HCT116 (cell line): ENCODE measurements at regions not wholly inside any gene's neighbourhood (a gene's known extent, or its start where the extent isn't known, plus 50 kb on each side); places are given as distances from the start of the nearest gene placed in this dataset.

Source experiments
- ATAC-seq: fragments of 200-7000 bp; cut with Tn5 transposase; 2 replicates; pipeline ENCODE4 v1.9.1; 2020; ENCODE audit warnings: mild to moderate bottlenecking, moderate library complexity
- BruUV-seq: library from RNA; stranded (reverse); fragments of 400-500 nt; replicated peaks from 2 replicates; lab custom pipeline; 2021; lab: Mats Ljungman, UMichigan
- CTCF ChIA-PET: fragments of 300-600 bp; sonication (Branson Sonifier 250); formaldehyde crosslinking; loops from one replicate; lab custom pipeline; 2021; ENCODE audit warnings: antibody characterized with exemption; lab: Charles Lee
- POLR2A ChIA-PET: fragments of 300-600, 350-600 bp; sonication (Branson Sonifier 250); formaldehyde crosslinking; loops from one replicate; lab custom pipeline; 2021; ENCODE audit warnings: antibody characterized with exemption; lab: Charles Lee
- RAD21 ChIA-PET, 2 experiments: fragments of 300-600 bp; sonication (Branson Sonifier 250); formaldehyde crosslinking; loops; one replicate each; lab custom pipeline; 2023; ENCODE audit warnings: low total read pairs in 2 of 2; ENCODE audit not compliant: uncharacterized antibody in 2 of 2, unreplicated experiment in 2 of 2, low non-redundant PET in 1 of 2; lab: Charles Lee
- DNase-seq: peaks from one replicate; pipeline ENCODE4 v3.0.0-alpha.2; 2010; ENCODE audit warnings: low read depth, low spot score
- H2AFZ ChIP-seq: fragments of 200-600 bp; shearing (Covaris generic), sonication (generic); 2 replicates; pipeline ENCODE4 v1.6.1; 2017; ENCODE audit warnings: low read depth, mixed run types, mixed read lengths, antibody characterized with exemption, low read length; ENCODE audit not compliant: poor library complexity, severe bottlenecking
- H3K27ac ChIP-seq: 2 replicates; pipeline ENCODE4 v1.5.1; 2012; ENCODE audit warnings: low read depth, low read length
- H3K27me3 ChIP-seq: fragments of 200-600 bp; sonication (generic); 2 replicates; pipeline ENCODE4 v1.6.1; 2016; ENCODE audit warnings: mixed run types, low read length, mixed read lengths; ENCODE audit not compliant: insufficient read depth
- H3K36me3 ChIP-seq, 2 experiments: fragments of 200-500 bp in 1 of 2; fragments of 200-600 bp in 1 of 2; sonication (Bioruptor generic) in 1 of 2; sonication (generic) in 1 of 2; 2 replicates each; pipeline versions ENCODE4 v1.5.1 to v1.6.1; 2014 to 2016; ENCODE audit warnings: low read length in 2 of 2, inconsistent platforms in 1 of 2, mixed read lengths in 1 of 2, mixed run types in 1 of 2; ENCODE audit not compliant: insufficient read depth in 2 of 2, control insufficient read depth in 1 of 2
- H3K4me1 ChIP-seq, 2 experiments: fragments of 200-600 bp in 1 of 2; sonication (generic) in 1 of 2; 2 replicates each; pipeline versions ENCODE4 v1.5.1 to v1.6.1; 2012 to 2017; ENCODE audit warnings: low read length in 2 of 2, inconsistent platforms in 1 of 2, mild to moderate bottlenecking in 1 of 2, mixed read lengths in 1 of 2, mixed run types in 1 of 2, moderate library complexity in 1 of 2; ENCODE audit not compliant: insufficient read depth in 2 of 2, control insufficient read depth in 1 of 2
- H3K4me2 ChIP-seq: fragments of 200-600 bp; sonication (generic); 2 replicates; pipeline ENCODE4 v1.6.1; 2017; ENCODE audit warnings: mixed run types, low read length, mixed read lengths
- H3K4me3 ChIP-seq, 2 experiments: fragments of 200-600 bp in 1 of 2; sonication (generic) in 1 of 2; replicated peaks in 1 of 2; 2 replicates each; pipeline ENCODE4 v1.5.1; 2011 to 2016; ENCODE audit warnings: low read length in 2 of 2, control low read depth in 1 of 2, low read depth in 1 of 2, mild to moderate bottlenecking in 1 of 2, mixed read lengths in 1 of 2, mixed run types in 1 of 2
- H3K79me2 ChIP-seq: fragments of 200-600 bp; sonication (generic); 2 replicates; pipeline ENCODE4 v1.6.1; 2017; ENCODE audit warnings: mild to moderate bottlenecking, mixed run types, low read length, moderate library complexity, mixed read lengths; ENCODE audit not compliant: insufficient read depth
- H3K9ac ChIP-seq: fragments of 200-600 bp; sonication (generic); 2 replicates; pipeline ENCODE4 v1.6.1; 2016; ENCODE audit warnings: low read length, mixed read lengths
- H3K9me2 ChIP-seq: fragments of 200-600 bp; sonication (generic), shearing (Covaris generic); 2 replicates; pipeline ENCODE4 v1.6.1; 2017; ENCODE audit warnings: mixed run types, mild to moderate bottlenecking, moderate library complexity; ENCODE audit not compliant: insufficient read depth
- H3K9me3 ChIP-seq, 2 experiments: fragments of 200-500 bp in 1 of 2; fragments of 200-600 bp in 1 of 2; sonication (Bioruptor generic) in 1 of 2; sonication (generic) in 1 of 2; 2 replicates each; pipeline ENCODE4 v1.6.1; 2014 to 2017; ENCODE audit warnings: low read length in 2 of 2, mixed read lengths in 2 of 2, inconsistent platforms in 1 of 2, low read depth in 1 of 2, mild to moderate bottlenecking in 1 of 2, mixed run types in 1 of 2, moderate library complexity in 1 of 2; ENCODE audit not compliant: control insufficient read depth in 1 of 2, insufficient read depth in 1 of 2
- H4K20me1 ChIP-seq: fragments of 200-600 bp; sonication (generic), shearing (Covaris generic); 2 replicates; pipeline ENCODE4 v1.6.1; 2017; ENCODE audit warnings: mixed run types, mild to moderate bottlenecking, moderate library complexity; ENCODE audit not compliant: insufficient read depth
- CBX3 ChIP-seq: IDR thresholded peaks from 2 replicates; pipeline ENCODE4 v1.6.1; 2012; ENCODE audit warnings: low read depth
- CEBPB ChIP-seq: IDR thresholded peaks from 2 replicates; pipeline ENCODE4 v1.6.1; 2012; ENCODE audit warnings: low read depth
- EGR1 ChIP-seq: IDR thresholded peaks from 2 replicates; pipeline ENCODE4 v1.6.1; 2012; ENCODE audit warnings: low read depth
- ELF1 ChIP-seq: IDR thresholded peaks from 2 replicates; pipeline ENCODE4 v1.6.1; 2012; ENCODE audit warnings: low read depth, borderline replicate concordance
- EZH2 ChIP-seq: fragments of 200-600 bp; sonication (generic); IDR thresholded peaks from 2 replicates; pipeline ENCODE4 v1.6.1; 2017; ENCODE audit warnings: antibody characterized with exemption, mixed run types
- FOSL1 ChIP-seq: IDR thresholded peaks from 2 replicates; pipeline ENCODE4 v1.6.1; 2012; ENCODE audit warnings: low read depth
- JUND ChIP-seq: IDR thresholded peaks from 2 replicates; pipeline ENCODE4 v1.6.1; 2012
- POLR2A ChIP-seq: IDR thresholded peaks from 2 replicates; pipeline ENCODE4 v1.7.0; 2011; ENCODE audit warnings: borderline replicate concordance; ENCODE audit not compliant: insufficient read depth, insufficient read length; ENCODE audit errors: extremely low read depth
- REST ChIP-seq: IDR thresholded peaks from 2 replicates; pipeline ENCODE4 v1.6.1; 2012; ENCODE audit warnings: low read depth
- SIN3A ChIP-seq: IDR thresholded peaks from 2 replicates; pipeline ENCODE4 v1.6.1; 2012; ENCODE audit warnings: low read depth
- SP1 ChIP-seq: IDR thresholded peaks from 2 replicates; pipeline ENCODE4 v1.6.1; 2012; ENCODE audit warnings: low read depth
- SRF ChIP-seq: IDR thresholded peaks from 2 replicates; pipeline ENCODE4 v1.6.1; 2012; ENCODE audit warnings: low read depth
- YY1 ChIP-seq: IDR thresholded peaks from 2 replicates; pipeline ENCODE4 v1.6.1; 2011; ENCODE audit warnings: low read length, low read depth, moderate library complexity, mild to moderate bottlenecking; ENCODE audit not compliant: insufficient replicate concordance; ENCODE audit errors: extremely low read depth
- ZNF274 ChIP-seq: fragments of 200-500 bp; sonication (Bioruptor generic); IDR thresholded peaks from 2 replicates; pipeline ENCODE4 v1.6.1; 2014; ENCODE audit warnings: mild to moderate bottlenecking, low read depth, low read length, inconsistent platforms
- intact Hi-C: fragments of 100-400 bp; cut with micrococcal nuclease; formaldehyde crosslinking; loops from 2 replicates; pipeline ENCODE4 v1.10.0; 2022
- TF ChIP-seq, protein P1 (sequence below): IDR thresholded peaks from 2 replicates; pipeline ENCODE4 v1.6.1; 2012
- TF ChIP-seq, protein P2 (sequence below): IDR thresholded peaks from 2 replicates; pipeline ENCODE4 v1.6.1; 2012
- TF ChIP-seq, protein P3 (sequence below), 3 experiments: fragments of 200-600 bp in 1 of 3; sonication (generic) in 1 of 3; IDR thresholded peaks in 2 of 3; conservative IDR thresholded peaks in 1 of 3; 2 replicates each; pipeline ENCODE4 v1.5.1; 2012 to 2017; ENCODE audit warnings: low read depth in 2 of 3, low read length in 2 of 3, antibody characterized with exemption in 1 of 3, borderline replicate concordance in 1 of 3, control low read depth in 1 of 3, mild to moderate bottlenecking in 1 of 3, mixed read lengths in 1 of 3, mixed run types in 1 of 3, moderate library complexity in 1 of 3; ENCODE audit not compliant: insufficient read depth in 1 of 3

DNA sequence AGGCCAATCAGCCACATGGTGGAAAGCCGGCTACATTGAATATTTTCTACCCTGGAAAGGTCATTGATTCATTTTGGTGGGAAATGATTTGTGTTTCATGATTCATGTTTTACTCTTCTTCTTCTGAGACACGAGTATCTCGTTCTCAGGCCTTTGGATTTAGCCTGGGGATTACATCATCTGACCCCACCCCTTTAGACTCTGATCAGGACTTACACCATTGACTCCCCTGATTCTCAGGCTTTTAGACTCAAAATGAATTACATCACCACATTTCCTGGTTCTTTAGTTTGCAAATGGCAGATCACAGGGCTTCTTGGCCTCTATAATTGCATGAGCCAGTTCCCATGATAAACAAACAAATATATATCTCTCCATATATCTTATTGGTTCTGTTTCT is 228.8 kb downstream of the ADGRG6 start:
- DNase-seq, result no peak
- no peaks in the 10 kb centered on the region for H3K79me2 ChIP-seq
- H3K4me3 ChIP-seq, result no peak overlapping the region
- no peak overlapping the region for H3K9ac ChIP-seq
- ChIA-PET RAD21 (no interaction called here), POLR2A (no interaction called here), CTCF (no interaction called here)
- no peaks in the 10 kb centered on the region for H4K20me1 ChIP-seq
- no peak for ATAC-seq
- TF ChIP-seq JUND (no peak), ELF1 (no peak), ZNF274 (no peak), EZH2 (no peak), POLR2A (no peak), CBX3 (no peak), SIN3A (no peak), SRF (no peak), YY1 (no peak), EGR1 (no peak), SP1 (no peak), FOSL1 (no peak), REST (no peak), CEBPB (no peak)
- TF ChIP-seq, protein P1, sequence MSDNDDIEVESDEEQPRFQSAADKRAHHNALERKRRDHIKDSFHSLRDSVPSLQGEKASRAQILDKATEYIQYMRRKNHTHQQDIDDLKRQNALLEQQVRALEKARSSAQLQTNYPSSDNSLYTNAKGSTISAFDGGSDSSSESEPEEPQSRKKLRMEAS, result no peak
- TF ChIP-seq, protein P2, sequence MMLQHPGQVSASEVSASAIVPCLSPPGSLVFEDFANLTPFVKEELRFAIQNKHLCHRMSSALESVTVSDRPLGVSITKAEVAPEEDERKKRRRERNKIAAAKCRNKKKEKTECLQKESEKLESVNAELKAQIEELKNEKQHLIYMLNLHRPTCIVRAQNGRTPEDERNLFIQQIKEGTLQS, result no peak
- TF ChIP-seq, protein P3, sequence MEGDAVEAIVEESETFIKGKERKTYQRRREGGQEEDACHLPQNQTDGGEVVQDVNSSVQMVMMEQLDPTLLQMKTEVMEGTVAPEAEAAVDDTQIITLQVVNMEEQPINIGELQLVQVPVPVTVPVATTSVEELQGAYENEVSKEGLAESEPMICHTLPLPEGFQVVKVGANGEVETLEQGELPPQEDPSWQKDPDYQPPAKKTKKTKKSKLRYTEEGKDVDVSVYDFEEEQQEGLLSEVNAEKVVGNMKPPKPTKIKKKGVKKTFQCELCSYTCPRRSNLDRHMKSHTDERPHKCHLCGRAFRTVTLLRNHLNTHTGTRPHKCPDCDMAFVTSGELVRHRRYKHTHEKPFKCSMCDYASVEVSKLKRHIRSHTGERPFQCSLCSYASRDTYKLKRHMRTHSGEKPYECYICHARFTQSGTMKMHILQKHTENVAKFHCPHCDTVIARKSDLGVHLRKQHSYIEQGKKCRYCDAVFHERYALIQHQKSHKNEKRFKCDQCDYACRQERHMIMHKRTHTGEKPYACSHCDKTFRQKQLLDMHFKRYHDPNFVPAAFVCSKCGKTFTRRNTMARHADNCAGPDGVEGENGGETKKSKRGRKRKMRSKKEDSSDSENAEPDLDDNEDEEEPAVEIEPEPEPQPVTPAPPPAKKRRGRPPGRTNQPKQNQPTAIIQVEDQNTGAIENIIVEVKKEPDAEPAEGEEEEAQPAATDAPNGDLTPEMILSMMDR (IDR thresholded peaks at IDR 0.05 in 2 of 3, conservative IDR thresholded peaks at IDR 0.05 in 1 of 3; ENCODE audit: borderline replicate concordance in 1 of 3, insufficient read depth in 1 of 3, low read depth in 2 of 3, low read length in 2 of 3), result no peak
- no peak overlapping the region for H2AFZ ChIP-seq
- no peaks in the 10 kb centered on the region for H3K27me3 ChIP-seq
- no peaks in the 10 kb centered on the region for H3K36me3 ChIP-seq
- peaks cover 0 to 10% of the 10 kb centered on the region in 2 experiments; a peak in 2 of 4 replicates for H3K9me3 ChIP-seq
- H3K4me1 ChIP-seq, result peaks cover 0 to 2% of the 10 kb centered on the region in 2 experiments; a peak in 1 of 4 replicates
- no peaks in the 10 kb centered on the region for H3K9me2 ChIP-seq
- H3K4me2 ChIP-seq, result no peak overlapping the region
- intact Hi-C loops, result no loop called here
- BruUV-seq, result no TSS peak
- no peak overlapping the region for H3K27ac ChIP-seq
